HEK293 (cell line): ENCODE measurements at regions not wholly inside any gene's neighbourhood (a gene's known extent, or its start where the extent isn't known, plus 50 kb on each side); places are given as distances from the start of the nearest gene placed in this dataset.

Experiments used
- CTCF ChIA-PET: fragments of 350-600 bp; formaldehyde crosslinking; extraction: SDS; loops from one replicate; lab custom pipeline; 2021; ENCODE audit warnings: antibody characterized with exemption; lab: Yijun Ruan, JAX
- POLR2A ChIA-PET: fragments of 300-600 bp; formaldehyde crosslinking; extraction: SDS; loops from one replicate; lab custom pipeline; 2020; ENCODE audit warnings: antibody characterized with exemption, inconsistent platforms; lab: Yijun Ruan, JAX
- H3K27ac ChIP-seq: fragments of 200-500 bp; sonication (Bioruptor generic); 2 replicates; pipeline ENCODE4 v1.5.1; 2014; ENCODE audit warnings: low read depth, low read length, control low read depth, inconsistent platforms; ENCODE audit errors: extremely low read depth
- H3K36me3 ChIP-seq, 2 experiments: fragments of 200-500 bp in 1 of 2; sonication (Bioruptor generic) in 1 of 2; 1 replicate in 1 of 2; 2 replicates in 1 of 2; pipeline ENCODE4 v1.5.1; 2014 to 2017; ENCODE audit warnings: inconsistent platforms in 2 of 2, low read length in 2 of 2; ENCODE audit not compliant: control insufficient read depth in 2 of 2, insufficient read depth in 1 of 2
- H3K4me1 ChIP-seq: fragments of 200-500 bp; sonication (Bioruptor generic); 2 replicates; pipeline ENCODE4 v1.5.1; 2014; ENCODE audit warnings: mild to moderate bottlenecking, low read length, inconsistent platforms; ENCODE audit not compliant: control insufficient read depth, insufficient read depth
- H3K4me3 ChIP-seq: 2 replicates; pipeline ENCODE4 v1.5.1; 2011; ENCODE audit warnings: low read depth, mild to moderate bottlenecking, control low read depth, low read length, moderate library complexity
- H3K9me3 ChIP-seq: fragments of 200-500 bp; sonication (Bioruptor generic); 2 replicates; pipeline ENCODE4 v1.5.1; 2014; ENCODE audit warnings: low read depth, low read length, inconsistent platforms; ENCODE audit not compliant: control insufficient read depth, insufficient read depth
- EGR2 ChIP-seq: fragments of 450-650 bp; formaldehyde crosslinking; IDR thresholded peaks from 2 replicates; pipeline ENCODE4 v1.5.1; 2016; ENCODE audit warnings: low read depth, missing biosample characterization, missing genetic modification characterization
- RBAK ChIP-seq: fragments of 450-650 bp; formaldehyde crosslinking; IDR thresholded peaks from 2 replicates; pipeline ENCODE4 v1.5.1; 2016; ENCODE audit warnings: missing biosample characterization, missing genetic modification characterization
- REPIN1 ChIP-seq: fragments of 450-650 bp; formaldehyde crosslinking; IDR thresholded peaks from 2 replicates; pipeline ENCODE4 v1.5.1; 2017; ENCODE audit warnings: missing biosample characterization, missing genetic modification characterization, low read depth
- SP3 ChIP-seq: fragments of 450-650 bp; formaldehyde crosslinking; IDR thresholded peaks from 2 replicates; pipeline ENCODE4 v1.5.1; 2016; ENCODE audit warnings: missing biosample characterization, missing genetic modification characterization
- ZBTB1 ChIP-seq: fragments of 450-650 bp; formaldehyde crosslinking; IDR thresholded peaks from 2 replicates; pipeline ENCODE4 v1.5.1; 2016; ENCODE audit warnings: missing biosample characterization, missing genetic modification characterization
- ZBTB26 ChIP-seq: fragments of 450-650 bp; formaldehyde crosslinking; optimal IDR thresholded peaks from 2 replicates; pipeline ENCODE3; 2016; ENCODE audit warnings: missing biosample characterization, mild to moderate bottlenecking, missing genetic modification characterization
- ZEB2 ChIP-seq: fragments of 450-650 bp; formaldehyde crosslinking; IDR thresholded peaks from 2 replicates; pipeline ENCODE4 v1.5.1; 2016; ENCODE audit warnings: missing biosample characterization, missing genetic modification characterization
- ZNF132 ChIP-seq: fragments of 450-650 bp; formaldehyde crosslinking; IDR thresholded peaks from 2 replicates; pipeline ENCODE4 v1.5.1; 2017; ENCODE audit warnings: missing biosample characterization, missing genetic modification characterization, borderline replicate concordance
- ZNF175 ChIP-seq: fragments of 450-650 bp; formaldehyde crosslinking; IDR thresholded peaks from 2 replicates; pipeline ENCODE4 v1.5.1; 2016; ENCODE audit warnings: missing biosample characterization, missing genetic modification characterization
- ZNF221 ChIP-seq: fragments of 450-650 bp; formaldehyde crosslinking; IDR thresholded peaks from 2 replicates; pipeline ENCODE4 v1.5.1; 2017; ENCODE audit warnings: missing biosample characterization, missing genetic modification characterization, borderline replicate concordance
- ZNF248 ChIP-seq: fragments of 450-650 bp; formaldehyde crosslinking; IDR thresholded peaks from 2 replicates; pipeline ENCODE4 v1.5.1; 2017; ENCODE audit warnings: missing biosample characterization, missing genetic modification characterization
- ZNF280D ChIP-seq: fragments of 450-650 bp; formaldehyde crosslinking; IDR thresholded peaks from 2 replicates; pipeline ENCODE4 v1.5.1; 2016; ENCODE audit warnings: missing biosample characterization, missing genetic modification characterization
- ZNF404 ChIP-seq: fragments of 450-650 bp; formaldehyde crosslinking; IDR thresholded peaks from 2 replicates; pipeline ENCODE4 v1.5.1; 2017; ENCODE audit warnings: missing biosample characterization, missing genetic modification characterization
- ZNF449 ChIP-seq: fragments of 450-650 bp; formaldehyde crosslinking; IDR thresholded peaks from 2 replicates; pipeline ENCODE4 v1.5.1; 2017; ENCODE audit warnings: missing biosample characterization, mild to moderate bottlenecking, missing genetic modification characterization, moderate library complexity
- ZNF610 ChIP-seq: fragments of 450-650 bp; formaldehyde crosslinking; IDR thresholded peaks from 2 replicates; pipeline ENCODE4 v1.5.1; 2016; ENCODE audit warnings: missing biosample characterization, missing genetic modification characterization, borderline replicate concordance
- ZNF658 ChIP-seq: fragments of 450-650 bp; formaldehyde crosslinking; IDR thresholded peaks from 2 replicates; pipeline ENCODE4; 2016; ENCODE audit warnings: missing biosample characterization, missing genetic modification characterization
- ZNF677 ChIP-seq: fragments of 450-650 bp; IDR thresholded peaks from 2 replicates; pipeline ENCODE4 v1.5.0; 2018; ENCODE audit warnings: missing biosample characterization, mild to moderate bottlenecking, missing genetic modification characterization, moderate library complexity
- ZNF692 ChIP-seq: fragments of 450-650 bp; formaldehyde crosslinking; IDR thresholded peaks from 2 replicates; pipeline ENCODE4 v1.5.1; 2016; ENCODE audit warnings: missing biosample characterization, missing genetic modification characterization
- ZNF701 ChIP-seq: fragments of 450-650 bp; formaldehyde crosslinking; IDR thresholded peaks from 2 replicates; pipeline ENCODE4 v1.5.1; 2016; ENCODE audit warnings: missing biosample characterization, missing genetic modification characterization
- ZXDB ChIP-seq: fragments of 450-650 bp; formaldehyde crosslinking; IDR thresholded peaks from 2 replicates; pipeline ENCODE4 v1.5.1; 2016; ENCODE audit warnings: missing biosample characterization, missing genetic modification characterization

- Histone ChIP-seq H3K9me3 (no peaks in the 10 kb centered on the region), H3K36me3 (no peaks in the 10 kb centered on the region), H3K4me1 (no peaks in the 10 kb centered on the region), H3K4me3 (no peak overlapping the region), H3K27ac (no peak overlapping the region)
- ChIA-PET POLR2A (no interaction called here), CTCF (no interaction called here)
- TF ChIP-seq ZNF610 (tag by site-specific recombination) (no peak), ZNF248 (no peak), ZBTB1 (tag by site-specific recombination) (no peak), ZNF658 (tag by site-specific recombination) (no peak), ZNF404 (tag by site-specific recombination) (no peak), ZNF677 (tag by site-specific recombination) (no peak), ZNF221 (tag by site-specific recombination) (no peak), ZNF280D (no peak), ZNF701 (tag by site-specific recombination) (no peak), ZNF692 (tag by site-specific recombination) (no peak), ZNF132 (tag by site-specific recombination) (no peak), ZEB2 (tag by site-specific recombination) (no peak), ZBTB26 (tag by site-specific recombination) (no peak), SP3 (tag by site-specific recombination) (no peak), ZNF175 (tag by site-specific recombination) (no peak), EGR2 (tag by site-specific recombination) (no peak), ZXDB (tag by site-specific recombination) (no peak), ZNF449 (no peak), RBAK (no peak), REPIN1 (tag by site-specific recombination) (no peak)
Observed at GRCh38 chr10:35693800-35694199, 51.7 kb upstream of the FZD8 start.
